AG08395 (cell line): ENCODE measurements at regions not wholly inside any gene's neighbourhood (a gene's known extent, or its start where the extent isn't known, plus 50 kb on each side); places are given as distances from the start of the nearest gene placed in this dataset.

ENCODE experiments used
- DNase-seq: peaks from one replicate; pipeline ENCODE4 v3.0.0; 2012; ENCODE audit warnings: mixed read lengths, low spot score

GRCh38 chr15:69505956-69506556 lies 53.4 kb downstream of the RPLP1 start:
- no peak for DNase-seq

- no peak for DNase-seq
Measured at GRCh38 chr15:69508659-69509058, 56.0 kb downstream of the RPLP1 start.

GRCh38 chr15:69509131-69509530 lies 56.5 kb downstream of the RPLP1 start:
- no peak for DNase-seq

DNA sequence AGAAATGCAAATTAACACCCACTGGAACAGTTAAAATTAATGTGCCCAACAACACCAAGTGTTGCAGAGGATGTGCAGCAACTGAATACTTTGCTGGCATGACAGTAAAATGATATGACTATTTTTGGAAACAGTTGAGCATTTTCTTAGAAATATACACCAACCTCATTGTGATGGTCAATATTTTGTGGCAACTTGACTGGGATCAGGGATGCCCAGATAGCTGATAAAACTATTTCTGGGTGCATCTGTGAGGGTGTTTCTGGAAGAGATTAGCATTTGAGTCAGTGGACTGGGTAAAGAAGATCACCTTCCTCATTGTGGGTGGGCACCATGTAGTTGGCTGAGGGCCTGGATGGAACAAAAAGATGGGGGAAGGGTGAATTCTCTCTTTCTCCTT lies 57.9 kb downstream of the RPLP1 start:
- DNase-seq, result no peak

GRCh38 chr15:69511015-69511414 lies 58.4 kb downstream of the RPLP1 start:
- no peak for DNase-seq

DNA sequence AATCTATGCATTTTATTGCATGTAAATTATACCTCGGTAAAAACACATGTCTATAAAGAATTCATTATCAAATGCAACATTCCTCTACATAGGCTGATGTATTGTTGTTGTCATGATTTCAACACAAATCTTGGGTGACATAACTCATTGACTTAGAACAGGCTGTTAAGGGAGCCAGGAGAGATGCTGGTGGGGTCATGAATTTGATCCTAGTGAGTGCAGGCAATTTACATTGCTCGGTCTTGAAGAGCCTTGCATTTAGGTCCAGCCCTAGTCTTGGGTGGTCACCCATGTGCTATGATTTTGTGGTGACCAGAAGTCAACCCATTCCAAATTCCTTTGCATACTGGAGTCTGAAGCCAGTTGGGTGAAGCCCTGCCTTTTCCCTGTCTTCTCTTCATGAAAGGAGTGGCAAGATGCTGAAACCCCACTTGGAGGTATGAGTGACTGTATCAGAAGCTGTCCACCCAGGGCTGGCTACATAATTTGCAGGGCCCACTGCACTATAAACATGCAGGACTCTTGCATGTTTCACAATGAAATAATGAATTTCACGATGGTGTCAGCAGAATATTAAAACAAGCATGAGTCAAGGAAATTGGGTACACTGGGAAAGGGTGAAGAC lies 59.2 kb downstream of the RPLP1 start:
- no peak for DNase-seq

- DNase-seq, result no peak
Measured at GRCh38 chr15:69513450-69513960, 60.9 kb downstream of the RPLP1 start.

- DNase-seq, result no peak
Measured at GRCh38 chr15:69513986-69514385, 61.4 kb downstream of the RPLP1 start.

- no peak for DNase-seq
Measured at GRCh38 chr15:69515508-69515907, 62.9 kb downstream of the RPLP1 start.

DNA sequence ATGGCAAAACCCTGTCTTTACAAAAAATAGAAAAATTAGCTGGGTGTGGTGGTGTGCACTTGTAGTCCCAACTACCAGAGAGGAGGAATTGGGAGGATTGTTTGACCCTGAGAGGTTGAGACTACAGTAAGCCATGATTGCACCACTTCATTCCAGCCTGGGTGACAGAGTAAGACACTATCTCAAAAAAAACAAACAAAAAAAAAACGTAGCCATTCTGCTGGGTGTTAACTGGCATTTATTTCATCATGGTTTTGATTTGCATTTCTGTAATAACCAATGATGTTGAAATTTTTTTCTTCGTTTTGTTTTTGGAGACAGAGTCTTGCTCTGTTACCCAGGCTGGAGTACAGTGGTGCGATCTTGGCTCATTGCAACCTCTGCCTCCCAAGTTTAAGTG lies 63.3 kb downstream of the RPLP1 start:
- DNase-seq, result no peak

DNA sequence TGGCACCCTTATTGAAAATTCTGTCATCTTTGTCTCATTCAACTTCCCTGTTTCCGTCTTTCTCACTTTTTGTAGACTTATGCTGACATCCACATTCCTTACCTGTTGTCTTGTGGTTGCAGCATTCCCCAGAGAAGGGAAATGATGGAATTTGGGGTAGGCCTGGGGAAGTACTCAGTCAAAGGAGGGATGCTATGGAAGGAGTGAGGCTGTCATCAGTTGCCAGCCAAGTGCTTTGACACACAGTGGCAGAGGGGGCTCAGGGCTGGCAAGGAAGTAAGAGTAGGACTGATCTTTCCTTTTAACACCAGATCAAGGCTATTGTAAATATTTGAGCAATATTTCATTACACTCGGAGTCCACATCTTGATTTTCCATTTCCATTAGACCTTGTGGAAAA lies 64.4 kb downstream of the RPLP1 start:
- DNase-seq, result no peak

- DNase-seq, result no peak
Measured at GRCh38 chr15:69518806-69519205, 66.2 kb downstream of the RPLP1 start.

DNA sequence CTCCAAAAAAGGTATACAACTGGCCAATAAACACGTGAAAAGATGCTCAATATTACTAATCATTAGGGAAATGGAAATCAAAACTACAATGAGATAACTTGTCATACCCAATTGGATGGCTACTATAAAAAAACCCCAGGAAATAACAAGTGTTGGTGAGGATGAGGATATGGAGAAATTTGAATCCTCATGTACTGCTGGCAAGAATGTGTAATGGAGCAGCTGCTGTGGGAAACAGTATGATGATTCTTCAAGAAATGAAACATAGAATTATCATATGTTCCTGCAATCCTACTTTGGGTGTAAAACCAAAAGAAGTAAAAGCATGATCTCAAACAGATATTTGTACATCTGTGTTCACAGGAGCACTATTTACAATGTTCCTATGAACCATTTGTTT lies 67.4 kb downstream of the RPLP1 start:
- DNase-seq, result no peak

DNA sequence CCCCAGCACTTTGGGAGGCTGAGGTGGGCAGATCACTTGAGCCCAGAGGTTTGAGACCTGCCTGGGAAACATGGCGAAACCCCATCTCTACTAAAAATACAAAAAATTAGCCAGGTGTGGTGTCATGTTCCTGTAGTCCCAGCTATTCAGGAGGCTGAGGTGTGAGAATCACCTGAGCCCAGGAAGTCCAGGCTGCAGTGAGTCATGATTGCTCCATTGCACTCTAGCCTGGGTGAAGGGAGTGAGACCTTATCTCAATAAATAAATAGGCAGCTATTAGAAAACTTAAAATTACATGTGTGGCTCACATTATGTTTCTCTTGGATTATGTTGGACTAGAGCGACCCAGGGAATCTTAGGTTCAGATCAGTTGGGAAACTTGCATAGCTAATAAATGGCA lies 69.7 kb downstream of the RPLP1 start:
- DNase-seq, result no peak

GRCh38 chr15:69523010-69524001 lies 70.7 kb downstream of the RPLP1 start:
- DNase-seq, result peak; percentile 84

GRCh38 chr15:69524296-69524695 lies 71.7 kb downstream of the RPLP1 start:
- DNase-seq, result no peak

DNA sequence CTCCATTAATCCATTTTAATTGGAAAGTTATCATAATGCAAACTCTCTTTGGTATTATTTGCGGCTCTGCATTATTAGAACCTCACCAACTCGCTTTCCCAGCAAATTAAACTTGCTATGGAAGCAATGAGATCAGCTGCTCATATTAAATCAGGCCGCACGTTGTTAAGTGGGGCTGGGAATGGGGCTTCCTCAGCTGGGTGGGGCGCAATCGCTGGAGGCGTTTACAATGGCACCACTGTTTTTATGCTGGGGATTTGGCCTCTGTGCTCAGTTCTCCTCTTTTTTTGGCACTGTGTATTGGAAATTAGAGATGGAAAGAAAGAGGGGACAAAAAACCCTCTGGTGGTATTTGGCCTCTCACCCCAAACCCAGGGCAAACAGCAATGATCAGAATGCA lies 72.2 kb downstream of the RPLP1 start:
- no peak for DNase-seq

DNA sequence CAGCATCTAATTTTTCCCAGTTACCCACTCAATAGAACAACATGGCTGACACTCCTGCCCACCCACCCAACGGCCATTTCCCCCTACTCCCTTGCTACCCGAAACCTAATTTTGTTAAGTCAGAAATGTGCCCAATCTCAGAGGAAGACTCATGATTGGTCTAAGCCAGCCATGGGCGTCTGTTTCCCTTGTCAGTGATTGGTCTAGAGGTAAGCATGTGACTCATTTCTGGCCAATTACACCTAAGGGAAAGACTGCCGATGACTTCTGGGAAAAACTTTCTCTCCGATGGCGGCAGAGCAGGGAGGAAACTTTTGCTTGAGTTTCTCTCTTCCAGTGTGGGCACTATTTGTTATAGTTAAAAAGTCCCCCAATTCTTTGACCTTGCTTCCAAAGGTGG lies 72.9 kb downstream of the RPLP1 start:
- no peak for DNase-seq

GRCh38 chr15:69526081-69527061 lies 73.8 kb downstream of the RPLP1 start:
- DNase-seq, result no peak

DNA sequence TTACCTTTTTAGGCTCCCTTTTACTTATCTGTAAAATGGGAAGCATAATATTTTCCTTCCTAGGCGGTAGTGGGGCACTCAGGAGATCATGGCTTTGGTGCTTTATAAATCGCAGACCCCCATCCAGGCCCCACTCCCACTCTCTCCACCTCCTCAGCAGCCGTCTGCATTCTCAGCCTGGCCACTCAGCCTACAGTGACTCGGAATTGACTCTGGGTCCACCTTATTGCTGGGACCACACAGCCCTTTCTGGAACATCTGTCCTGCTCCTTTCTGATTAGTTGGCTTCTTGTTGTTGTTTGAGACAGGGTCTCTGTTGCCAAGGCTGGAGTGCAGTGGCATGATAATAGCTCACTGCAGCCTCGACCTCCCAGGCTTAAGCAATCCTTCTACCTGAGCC lies 76.5 kb downstream of the RPLP1 start:
- no peak for DNase-seq

DNA sequence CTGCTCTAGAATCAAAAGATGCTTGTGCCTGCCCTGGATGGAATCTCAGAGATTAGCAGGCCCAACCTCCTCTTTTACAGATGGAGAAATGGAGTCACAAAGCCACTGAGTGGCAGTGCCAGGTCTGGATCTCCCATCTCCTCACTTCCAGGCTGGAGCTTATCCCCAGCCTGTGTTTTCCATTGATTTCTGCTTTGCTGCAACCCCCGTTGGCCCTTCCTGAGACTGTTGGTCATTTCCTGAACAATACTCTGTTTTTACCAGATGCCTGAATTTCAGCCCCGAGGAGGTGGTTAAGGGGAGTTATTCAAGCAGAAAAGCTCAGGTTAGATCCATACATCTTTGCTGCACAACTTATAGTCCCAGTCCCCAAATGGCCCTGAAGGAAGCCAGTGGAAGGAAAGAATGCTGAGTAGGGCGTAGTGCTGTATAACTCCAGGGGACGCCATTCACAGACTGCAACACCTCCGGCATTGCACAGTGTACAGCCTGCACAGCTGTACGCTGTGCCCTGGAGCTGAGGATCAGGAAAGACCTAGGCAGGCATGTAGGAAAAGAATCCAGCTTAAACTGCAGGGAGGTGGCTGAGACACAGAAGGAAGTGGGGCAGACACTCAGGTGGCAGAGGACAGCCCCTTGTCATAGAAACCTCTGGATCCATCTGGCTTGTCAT lies 77.5 kb downstream of the RPLP1 start:
- DNase-seq, result no peak
